NCI-H128 (cell line): ENCODE measurements at regions not wholly inside any gene's neighbourhood (a gene's known extent, or its start where the extent isn't known, plus 50 kb on each side); places are given as distances from the start of the nearest gene placed in this dataset.

Experiments
- DNase-seq: peaks from one replicate; lab custom pipeline; 2025; ENCODE audit not compliant: unreplicated experiment; lab: John Stamatoyannopoulos, UW

GRCh38 chr5:3365501-3366215 is 230.0 kb upstream of the IRX1 start:
- no peak for DNase-seq

- no peak for DNase-seq
Observed at GRCh38 chr5:3364941-3365340, 230.7 kb upstream of the IRX1 start.

- DNase-seq: no peak
Observed at GRCh38 chr5:3364433-3364832, 231.2 kb upstream of the IRX1 start.

GRCh38 chr5:3362606-3362910 is 233.1 kb upstream of the IRX1 start:
- no peak for DNase-seq

- DNase-seq: no peak
Observed at GRCh38 chr5:3361811-3362605, 233.6 kb upstream of the IRX1 start.

- DNase-seq: no peak
Observed at GRCh38 chr5:3359642-3360041, 236.0 kb upstream of the IRX1 start.

GRCh38 chr5:3357291-3357690 is 238.3 kb upstream of the IRX1 start:
- no peak for DNase-seq

- DNase-seq: no peak
Observed at GRCh38 chr5:3356016-3356415, 239.6 kb upstream of the IRX1 start.

- no peak for DNase-seq
Observed at GRCh38 chr5:3355126-3355525, 240.5 kb upstream of the IRX1 start.

GRCh38 chr5:3354606-3355005 is 241.0 kb upstream of the IRX1 start:
- no peak for DNase-seq

GRCh38 chr5:3353561-3353960 is 242.1 kb upstream of the IRX1 start:
- DNase-seq: no peak

GRCh38 chr5:3352711-3353110 is 242.9 kb upstream of the IRX1 start:
- no peak for DNase-seq

- no peak for DNase-seq
Observed at GRCh38 chr5:3351581-3352442, 243.8 kb upstream of the IRX1 start.

GRCh38 chr5:3350781-3351180 is 244.9 kb upstream of the IRX1 start:
- no peak for DNase-seq

- no peak for DNase-seq
Observed at GRCh38 chr5:3349704-3350565, 245.7 kb upstream of the IRX1 start.

- DNase-seq: no peak
Observed at GRCh38 chr5:3348576-3349535, 246.8 kb upstream of the IRX1 start.

GRCh38 chr5:3347741-3348140 is 247.9 kb upstream of the IRX1 start:
- DNase-seq: no peak

GRCh38 chr5:3346111-3346820 is 249.4 kb upstream of the IRX1 start:
- DNase-seq: no peak

GRCh38 chr5:3345195-3345594 is 250.4 kb upstream of the IRX1 start:
- no peak for DNase-seq
